NCI-H1417 (cell line): ENCODE measurements at regions not wholly inside any gene's neighbourhood (a gene's known extent, or its start where the extent isn't known, plus 50 kb on each side); places are given as distances from the start of the nearest gene placed in this dataset.

Experiments used
- DNase-seq, 3 experiments: peaks; one replicate each; lab custom pipeline; 2025; lab: John Stamatoyannopoulos, UW

- no peak for DNase-seq
Observed at GRCh38 chr16:55041540-55042234, 111.0 kb downstream of the IRX5 start.

DNA sequence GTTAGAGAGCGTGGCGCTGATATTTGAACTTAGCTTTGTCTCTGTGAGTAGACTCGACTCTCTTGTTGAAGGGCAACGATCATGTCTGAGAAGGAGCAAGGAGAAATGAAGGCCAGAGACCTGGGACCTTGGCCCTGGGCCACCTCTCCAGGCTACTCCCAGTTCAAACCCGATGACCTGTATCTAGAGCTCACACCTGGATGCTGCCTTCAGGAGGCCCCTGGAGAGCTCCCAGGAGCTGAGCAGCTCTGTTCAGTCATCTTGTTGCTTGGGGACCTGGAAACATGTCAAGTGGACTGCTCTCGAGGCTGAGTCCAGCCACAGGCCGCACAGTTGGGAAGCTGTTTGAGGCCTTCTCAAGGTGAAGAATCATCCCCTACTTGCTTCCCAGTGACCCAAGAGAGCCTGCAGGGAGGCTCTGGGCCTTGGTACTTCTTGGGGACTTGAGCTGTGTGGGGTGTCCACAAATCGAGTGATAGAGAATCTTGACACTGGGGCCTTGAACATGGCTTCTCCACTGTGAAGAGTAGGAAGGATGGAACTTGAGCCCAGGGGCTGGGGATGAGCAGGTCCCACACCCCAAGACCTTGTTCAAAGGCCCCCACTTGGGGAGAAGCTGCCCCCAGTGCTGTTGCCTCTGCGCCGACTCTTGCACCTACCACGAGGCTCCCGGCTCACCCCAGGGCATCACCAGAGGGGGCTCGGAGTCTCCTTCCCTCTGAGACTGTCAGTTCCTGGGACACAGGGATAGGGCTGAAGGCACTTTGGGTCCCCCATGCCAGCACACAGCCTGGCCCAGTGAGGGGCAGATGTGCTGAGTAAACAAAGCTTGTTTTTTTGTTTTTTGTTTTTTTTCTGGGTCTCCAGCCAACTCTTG is 112.1 kb downstream of the IRX5 start:
- no peak for DNase-seq

DNA sequence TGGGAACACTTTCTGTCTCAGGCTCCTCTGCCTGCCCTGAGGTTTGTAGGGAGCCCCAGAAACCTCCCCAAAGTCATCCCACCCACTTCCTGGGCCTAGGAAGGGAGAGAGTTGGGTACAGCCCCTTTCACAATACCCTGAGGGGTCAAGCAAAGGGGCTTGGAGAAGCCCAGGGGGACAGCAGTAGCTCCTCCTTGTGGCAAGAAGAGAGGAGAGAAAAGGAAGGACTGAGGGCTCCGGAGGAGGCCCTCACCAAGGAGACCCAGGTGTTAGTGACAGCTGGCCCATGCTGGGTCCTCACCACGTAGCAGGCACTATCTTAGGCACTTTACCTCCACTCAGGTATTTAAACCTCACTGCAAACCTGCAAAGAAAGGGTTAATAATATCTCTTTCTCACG is 112.8 kb downstream of the IRX5 start:
- no peak for DNase-seq

- DNase-seq = no peak
Observed at GRCh38 chr16:55044201-55044975, 113.7 kb downstream of the IRX5 start.

DNA sequence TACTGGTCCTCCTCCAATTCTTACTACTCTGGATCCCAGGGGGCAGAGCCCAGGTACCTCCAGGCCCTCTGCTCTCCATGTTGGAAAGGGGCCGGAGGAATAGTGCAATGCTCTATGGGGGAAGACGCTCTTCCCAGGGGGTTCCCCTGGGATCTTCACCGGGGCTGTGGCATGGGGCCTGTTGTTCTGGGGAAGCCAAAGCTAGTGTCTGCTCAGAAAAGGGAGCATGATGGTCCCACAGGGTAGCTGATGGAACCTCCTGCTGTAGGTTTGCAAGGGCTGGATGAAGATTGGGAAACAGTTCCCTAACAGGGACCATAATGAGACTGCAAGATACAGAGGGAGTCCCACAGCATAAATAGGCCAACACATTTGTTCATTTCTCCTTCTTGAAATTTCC is 114.7 kb downstream of the IRX5 start:
- no peak for DNase-seq

GRCh38 chr16:55045756-55046460 is 115.2 kb downstream of the IRX5 start:
- no peak for DNase-seq

DNA sequence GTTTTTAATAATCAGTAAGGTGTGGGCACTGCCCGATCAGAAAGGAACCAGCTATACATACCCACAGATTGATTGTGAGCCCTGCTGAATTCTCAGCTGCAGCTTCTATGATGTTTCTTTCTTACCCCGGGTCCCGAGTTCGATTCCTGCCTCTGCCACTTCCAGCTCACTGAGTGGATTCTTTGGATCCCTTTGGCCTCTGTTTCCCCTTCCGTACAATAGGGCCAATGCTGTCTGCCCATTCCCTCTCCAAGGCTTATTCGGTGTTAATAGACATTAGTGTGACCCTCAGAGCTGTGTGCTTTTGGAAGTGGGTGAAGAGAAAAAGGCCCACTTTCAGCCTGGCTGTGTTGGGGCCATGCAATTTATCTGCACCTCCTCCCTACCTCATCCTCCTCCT is 115.8 kb downstream of the IRX5 start:
- DNase-seq = no peak

DNA sequence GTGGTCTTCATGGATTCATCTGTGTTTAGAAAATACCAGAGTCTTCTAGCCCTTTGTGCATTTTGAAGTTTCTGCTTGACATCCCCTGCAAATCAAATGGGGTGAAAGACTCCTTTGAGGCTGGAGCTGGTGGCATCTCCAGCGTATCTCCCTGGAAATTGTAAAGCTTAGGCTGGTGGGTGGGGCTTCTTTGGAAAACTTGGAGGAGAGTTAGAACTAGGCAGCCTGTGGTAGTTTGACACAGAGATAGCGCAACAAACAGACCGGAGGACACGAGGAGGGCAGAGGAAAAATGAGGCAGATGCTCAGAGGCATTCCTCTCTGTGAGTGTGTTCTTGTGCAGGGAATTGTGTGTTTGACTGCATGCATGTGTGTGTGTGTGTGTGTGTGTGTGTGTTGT is 116.3 kb downstream of the IRX5 start:
- DNase-seq = no peak

GRCh38 chr16:55047331-55047730 is 116.7 kb downstream of the IRX5 start:
- DNase-seq = no peak

- no peak for DNase-seq
Observed at GRCh38 chr16:55047903-55048497, 117.3 kb downstream of the IRX5 start.

- DNase-seq = no peak
Observed at GRCh38 chr16:55048745-55049144, 118.1 kb downstream of the IRX5 start.

DNA sequence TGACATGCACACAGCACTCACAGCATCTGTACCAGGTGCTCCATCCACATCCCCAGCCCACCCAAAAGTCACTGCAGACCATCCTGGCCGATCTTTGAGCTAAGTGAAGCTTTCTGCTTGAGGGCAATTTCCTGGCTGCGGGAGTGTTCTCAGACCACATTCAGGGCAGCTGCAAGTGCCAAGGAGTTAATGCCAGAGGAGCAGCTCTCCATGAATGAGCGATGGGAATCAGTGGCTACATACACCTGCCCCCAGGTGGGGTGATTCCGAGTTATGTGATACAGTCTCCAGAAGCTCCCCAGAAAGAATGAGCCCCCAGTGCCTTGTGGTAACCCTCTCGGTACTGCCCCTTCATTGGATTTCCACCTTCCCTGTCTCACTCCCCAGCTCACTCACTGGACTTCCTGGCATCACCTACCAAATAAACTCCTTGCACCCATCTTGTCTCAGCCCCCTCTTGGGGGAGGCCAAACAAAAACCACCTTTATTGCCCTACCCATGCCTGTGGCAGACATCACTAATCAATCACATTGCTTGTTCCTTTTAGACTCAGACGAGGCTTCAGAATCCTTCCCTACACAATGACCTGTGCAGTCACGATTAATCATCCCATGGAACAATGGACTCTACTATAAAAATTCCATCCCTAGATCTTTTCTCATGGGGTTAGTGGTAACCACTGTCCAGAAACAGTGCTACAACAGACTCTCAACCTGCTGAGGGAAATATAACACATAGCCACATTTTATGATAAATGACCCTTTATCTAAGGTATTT is 121.1 kb downstream of the IRX5 start:
- no peak for DNase-seq

DNA sequence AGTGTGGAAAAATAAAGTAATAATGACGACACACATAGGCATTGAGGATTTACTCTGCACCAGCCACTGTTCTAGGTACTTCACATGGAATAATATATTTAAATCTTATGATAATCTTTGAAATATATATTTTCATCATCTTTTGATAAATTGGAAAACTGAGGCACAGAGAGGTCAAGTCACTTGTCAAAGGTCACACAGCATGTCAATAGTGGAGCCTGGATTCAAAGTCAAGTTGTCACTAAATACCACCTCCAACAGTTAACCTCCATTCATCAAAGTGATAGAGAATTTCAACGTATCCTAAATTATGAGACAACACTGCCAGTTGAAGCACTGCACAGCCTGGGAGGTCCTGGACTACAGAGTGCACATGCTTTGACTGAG is 121.7 kb downstream of the IRX5 start:
- no peak for DNase-seq

GRCh38 chr16:55052741-55053415 is 122.2 kb downstream of the IRX5 start:
- DNase-seq = no peak

DNA sequence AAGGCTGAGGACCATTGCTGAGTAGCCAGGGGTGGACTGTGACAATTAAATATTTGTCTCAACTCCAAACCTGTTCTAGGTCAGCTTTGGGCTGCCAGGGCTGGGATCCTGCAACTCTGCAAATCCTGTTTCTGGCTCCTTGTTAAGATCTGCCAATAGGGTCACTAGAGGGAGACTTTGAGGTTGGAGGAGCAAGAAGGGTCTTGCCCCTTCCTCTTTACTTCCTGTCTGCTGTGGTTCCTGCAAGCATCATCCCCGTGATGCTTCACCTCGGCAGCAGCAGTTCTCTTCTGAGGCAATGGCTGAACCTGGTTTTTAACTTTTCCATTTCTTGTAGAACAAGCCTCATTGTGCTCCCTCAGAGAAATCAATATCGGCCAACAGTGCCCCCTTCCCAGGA is 124.6 kb downstream of the IRX5 start:
- no peak for DNase-seq

GRCh38 chr16:55056585-55057401 is 126.1 kb downstream of the IRX5 start:
- peak in 2 of 3 experiments; percentile 11 to 29 for DNase-seq

DNA sequence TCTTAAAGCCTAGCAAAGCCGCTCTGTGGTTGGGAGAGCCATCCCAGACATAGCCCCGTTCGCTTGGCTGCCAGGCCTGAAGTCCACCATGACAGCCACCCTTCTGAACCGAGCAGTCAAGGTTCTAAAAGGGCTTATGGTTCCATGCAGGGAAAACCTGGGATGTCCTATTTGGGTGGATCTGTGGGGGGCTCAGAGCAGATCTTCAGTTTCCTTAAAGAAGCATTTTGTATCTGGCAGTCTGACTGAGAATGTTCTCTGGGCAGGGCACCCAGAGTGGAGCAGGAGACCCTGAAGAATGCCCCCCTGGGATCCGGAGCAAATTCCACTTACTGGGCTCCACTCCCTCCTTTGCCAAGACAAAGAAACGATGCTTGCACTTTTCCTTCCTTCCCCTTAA is 127.2 kb downstream of the IRX5 start:
- no peak for DNase-seq

DNA sequence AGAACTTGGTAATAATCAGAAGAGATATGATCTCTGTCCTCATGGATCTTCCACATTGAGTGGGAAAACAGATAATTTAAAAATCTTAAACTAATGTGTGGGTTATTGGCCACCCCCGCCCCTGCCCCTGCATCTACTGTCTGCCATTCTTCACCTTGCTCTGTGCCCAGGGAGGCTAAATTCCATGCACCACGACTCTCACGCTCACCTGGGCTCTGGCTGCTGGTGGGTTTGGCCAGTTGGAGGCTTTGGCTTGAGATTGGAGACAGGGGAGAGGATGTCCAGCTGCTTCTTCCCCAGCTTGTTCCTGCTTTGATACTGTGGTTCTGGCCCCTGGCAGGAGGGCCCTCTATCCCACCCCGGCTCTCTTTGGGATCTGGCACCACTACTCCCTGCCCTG is 127.9 kb downstream of the IRX5 start:
- DNase-seq = no peak

DNA sequence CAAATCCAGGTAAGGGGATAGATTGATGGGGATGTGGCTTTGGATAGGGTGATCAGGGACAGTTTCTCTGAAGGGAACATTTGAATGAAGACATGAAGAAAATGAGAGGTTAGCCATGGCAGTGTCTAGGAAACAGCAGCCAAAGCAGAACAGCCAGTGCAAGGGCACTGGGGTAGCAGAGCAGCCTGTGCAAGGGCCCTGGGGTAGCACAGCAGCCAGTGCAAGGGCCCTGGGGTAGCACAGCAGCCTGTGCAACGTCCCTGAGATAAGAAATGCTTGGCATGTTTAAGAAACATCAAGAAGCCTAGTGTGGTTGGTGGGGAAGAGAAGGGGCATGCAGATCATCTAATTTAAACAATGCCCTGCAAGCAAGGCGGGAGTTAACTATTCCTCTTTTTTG is 128.5 kb downstream of the IRX5 start:
- no peak for DNase-seq
